HUES6 (cell line): ENCODE measurements at regions not wholly inside any gene's neighbourhood (a gene's known extent, or its start where the extent isn't known, plus 50 kb on each side); places are given as distances from the start of the nearest gene placed in this dataset.

Experiments
- H3K27ac ChIP-seq: 2 replicates; pipeline ENCODE4 v1.7.0; 2013; ENCODE audit warnings: low read depth, mild to moderate bottlenecking, low read length, inconsistent platforms
- H3K27me3 ChIP-seq: 2 replicates; pipeline ENCODE4 v1.6.1; 2013; ENCODE audit warnings: low read length; ENCODE audit not compliant: control insufficient read depth, insufficient read depth
- H3K36me3 ChIP-seq: 2 replicates; pipeline ENCODE4 v1.6.1; 2013; ENCODE audit warnings: low read length; ENCODE audit not compliant: control insufficient read depth, insufficient read depth
- H3K4me1 ChIP-seq: 2 replicates; pipeline ENCODE4 v1.6.1; 2013; ENCODE audit warnings: low read length; ENCODE audit not compliant: control insufficient read depth, insufficient read depth
- H3K4me3 ChIP-seq: 2 replicates; pipeline ENCODE4 v1.5.1; 2013; ENCODE audit warnings: low read depth, low read length
- H3K9ac ChIP-seq: one replicate; pipeline ENCODE4 v1.6.1; 2013; ENCODE audit warnings: mild to moderate bottlenecking, low read length
- H3K9me3 ChIP-seq: 2 replicates; pipeline ENCODE4 v1.6.1; 2013; ENCODE audit warnings: low read depth, low read length; ENCODE audit not compliant: control insufficient read depth, insufficient read depth

GRCh38 chr6:169378620-169379381, 125.2 kb upstream of the THBS2 start:
- Histone ChIP-seq H3K36me3 (no peaks in the 10 kb centered on the region), H3K9ac (no peak overlapping the region), H3K27ac (no peak overlapping the region), H3K27me3 (no peaks in the 10 kb centered on the region), H3K4me3 (no peak overlapping the region), H3K4me1 (no peaks in the 10 kb centered on the region), H3K9me3 (peaks cover 21% of the 10 kb centered on the region)

DNA sequence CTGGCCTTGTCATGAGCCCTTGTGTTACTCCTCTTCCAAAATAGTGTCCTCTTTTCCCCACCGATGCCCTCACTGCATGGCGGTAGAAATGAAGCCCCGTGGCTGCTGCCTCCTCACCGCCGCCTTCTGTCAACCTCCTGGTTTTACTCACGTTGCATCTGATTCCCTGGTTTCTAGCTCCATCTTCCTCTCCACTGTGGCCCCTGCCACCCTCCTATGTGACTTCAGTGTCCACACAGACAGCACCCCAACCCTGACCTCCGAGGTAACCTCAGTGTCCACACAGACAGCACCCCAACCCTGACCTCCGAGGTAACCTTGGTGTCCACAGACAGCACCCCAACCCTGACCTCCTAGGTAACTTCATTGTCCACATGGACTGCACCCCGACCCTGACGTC, 122.8 kb upstream of the THBS2 start:
- H3K4me3 ChIP-seq, result no peak overlapping the region
- no peaks in the 10 kb centered on the region for H3K36me3 ChIP-seq
- no peaks in the 10 kb centered on the region for H3K27me3 ChIP-seq
- peaks cover 13% of the 10 kb centered on the region for H3K9me3 ChIP-seq
- H3K4me1 ChIP-seq, result no peaks in the 10 kb centered on the region
- H3K27ac ChIP-seq, result no peak overlapping the region
- no peak overlapping the region for H3K9ac ChIP-seq

DNA sequence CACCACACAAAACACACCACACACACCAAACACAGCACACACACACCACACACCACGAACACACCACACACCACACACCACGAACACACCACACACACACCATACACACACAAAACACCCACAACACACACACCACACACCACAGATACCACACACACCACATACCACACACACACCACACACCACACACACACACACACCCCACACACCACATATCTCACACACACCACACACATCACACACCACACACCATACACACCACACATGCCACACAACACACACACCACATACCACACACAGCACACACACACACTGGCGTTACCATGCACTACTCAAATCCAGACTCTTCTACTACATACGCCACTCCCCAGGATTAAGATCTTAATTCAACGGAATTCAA, 118.9 kb upstream of the THBS2 start:
- H3K9ac ChIP-seq, result no peak overlapping the region
- H3K36me3 ChIP-seq, result no peaks in the 10 kb centered on the region
- H3K4me3 ChIP-seq, result no peak overlapping the region
- H3K4me1 ChIP-seq, result no peaks in the 10 kb centered on the region
- H3K27ac ChIP-seq, result no peak overlapping the region
- H3K9me3 ChIP-seq, result peaks cover 15% of the 10 kb centered on the region
- no peaks in the 10 kb centered on the region for H3K27me3 ChIP-seq

DNA sequence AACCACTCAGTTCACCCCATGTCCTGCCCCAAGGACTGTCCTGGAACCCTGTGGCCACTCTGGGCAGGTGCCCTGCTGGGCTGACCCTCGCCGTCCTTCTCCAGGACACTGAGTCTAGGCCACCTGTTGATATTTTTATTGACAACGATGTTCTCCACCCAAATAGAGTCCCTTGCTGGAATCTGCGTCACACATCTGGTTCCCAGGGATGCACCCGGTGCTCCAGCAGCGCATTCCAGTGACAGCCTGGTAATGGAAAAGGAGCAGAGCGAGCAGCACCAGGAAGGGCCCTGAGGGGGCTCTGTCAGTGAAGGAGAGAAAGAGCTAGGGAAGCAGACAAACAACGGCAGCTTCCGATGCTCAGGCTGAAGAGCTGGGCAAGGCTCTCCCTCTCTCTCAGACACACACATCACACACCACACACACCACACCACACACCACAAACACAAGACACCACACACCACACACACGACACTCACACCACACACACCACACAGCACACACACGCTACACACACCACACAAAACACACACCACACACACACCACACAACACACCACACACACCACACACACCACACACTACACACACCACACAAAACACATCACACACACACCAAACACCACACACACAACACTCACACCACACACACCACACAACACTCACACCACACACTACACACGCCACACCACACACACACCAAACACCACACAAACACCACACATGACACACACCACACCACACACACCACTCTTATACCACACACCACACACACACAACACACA, 117.9 kb upstream of the THBS2 start:
- Histone ChIP-seq H3K9me3 (peaks cover 20% of the 10 kb centered on the region), H3K4me1 (no peaks in the 10 kb centered on the region), H3K36me3 (no peaks in the 10 kb centered on the region), H3K9ac (no peak overlapping the region), H3K27ac (no peak overlapping the region), H3K4me3 (no peak overlapping the region), H3K27me3 (no peaks in the 10 kb centered on the region)

GRCh38 chr6:169370666-169371343, 117.2 kb upstream of the THBS2 start:
- Histone ChIP-seq H3K4me3 (no peak overlapping the region), H3K27me3 (no peaks in the 10 kb centered on the region), H3K4me1 (no peaks in the 10 kb centered on the region), H3K36me3 (no peaks in the 10 kb centered on the region), H3K9ac (no peak overlapping the region), H3K9me3 (peaks cover 21% of the 10 kb centered on the region; the same call in 1 of the 2 replicates), H3K27ac (no peak overlapping the region)

DNA sequence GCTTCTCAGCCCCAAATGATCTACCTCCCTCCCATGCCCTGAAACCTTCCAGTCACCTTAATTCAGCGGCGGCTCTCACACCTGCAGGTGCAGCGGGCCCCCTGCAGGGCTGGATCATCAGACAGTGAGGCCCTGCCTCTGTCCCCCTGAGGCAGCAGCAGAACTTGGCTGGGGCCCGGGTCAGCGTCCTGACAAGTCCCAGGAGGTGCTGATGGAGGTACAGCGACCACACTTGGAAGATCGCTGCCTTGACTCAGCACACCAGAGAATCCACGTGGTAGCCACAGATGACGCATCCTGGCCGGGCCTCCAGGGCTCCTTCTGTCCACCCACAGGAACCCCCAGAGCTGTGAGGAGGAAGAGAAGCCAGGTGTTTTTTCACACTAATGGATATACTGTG, 116.4 kb upstream of the THBS2 start:
- Histone ChIP-seq H3K9me3 (peaks cover 15% of the 10 kb centered on the region; the same call in 1 of the 2 replicates), H3K9ac (no peak overlapping the region), H3K36me3 (no peaks in the 10 kb centered on the region), H3K4me1 (no peaks in the 10 kb centered on the region), H3K27me3 (no peaks in the 10 kb centered on the region), H3K4me3 (no peak overlapping the region), H3K27ac (no peak overlapping the region)

DNA sequence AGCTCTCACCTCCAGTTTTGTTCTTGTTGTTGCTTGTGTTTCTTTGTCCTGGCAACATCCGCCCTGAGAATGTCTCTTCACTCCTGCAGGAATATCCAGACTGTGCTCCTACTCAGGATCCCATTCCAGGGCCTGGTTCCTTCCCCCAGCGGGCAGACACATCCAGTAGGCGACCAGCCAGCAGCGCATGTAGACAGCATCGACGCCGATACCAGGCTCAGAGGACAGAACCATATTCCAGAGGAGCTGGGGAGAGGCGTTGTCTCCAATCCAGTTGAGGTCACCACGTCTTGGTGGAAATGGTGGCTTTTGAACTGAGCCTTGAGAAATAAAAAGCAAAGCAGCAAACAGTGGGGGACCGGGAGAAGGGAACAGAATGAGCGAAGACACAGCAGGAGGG, 114.6 kb upstream of the THBS2 start:
- Histone ChIP-seq H3K4me3 (no peak overlapping the region), H3K36me3 (no peaks in the 10 kb centered on the region), H3K27me3 (no peaks in the 10 kb centered on the region), H3K9ac (no peak overlapping the region), H3K4me1 (no peaks in the 10 kb centered on the region), H3K9me3 (peaks cover 15% of the 10 kb centered on the region; the same call in 1 of the 2 replicates), H3K27ac (no peak overlapping the region)

DNA sequence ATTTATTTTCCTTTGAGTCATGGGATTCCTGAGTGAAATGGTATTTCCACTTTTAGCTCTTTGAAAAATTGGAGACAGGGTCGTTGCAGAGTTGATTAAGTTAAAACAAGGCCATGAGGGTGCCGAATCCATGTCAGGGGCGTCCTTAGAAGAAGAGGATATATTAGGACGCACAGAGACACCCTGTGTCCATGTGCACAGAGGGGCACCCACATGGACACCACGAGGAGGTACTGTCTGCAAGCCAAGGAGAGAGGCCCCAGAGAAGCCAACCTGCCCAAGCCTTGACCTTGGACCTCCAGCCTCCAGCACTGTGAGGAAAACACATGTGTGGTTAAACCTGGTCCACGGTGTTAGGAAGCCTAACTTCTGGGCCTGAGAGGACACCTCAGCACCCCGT, 113.9 kb upstream of the THBS2 start:
- Histone ChIP-seq H3K9ac (no peak overlapping the region), H3K27ac (no peak overlapping the region), H3K36me3 (no peaks in the 10 kb centered on the region), H3K4me1 (no peaks in the 10 kb centered on the region), H3K9me3 (peaks cover 15% of the 10 kb centered on the region; the same call in 1 of the 2 replicates), H3K27me3 (no peaks in the 10 kb centered on the region), H3K4me3 (no peak overlapping the region)

GRCh38 chr6:169366258-169366901, 112.7 kb upstream of the THBS2 start:
- Histone ChIP-seq H3K27me3 (no peaks in the 10 kb centered on the region), H3K27ac (no peak overlapping the region), H3K9me3 (peaks cover 15% of the 10 kb centered on the region; the same call in 1 of the 2 replicates), H3K36me3 (no peaks in the 10 kb centered on the region), H3K9ac (no peak overlapping the region), H3K4me3 (no peak overlapping the region), H3K4me1 (no peaks in the 10 kb centered on the region)

DNA sequence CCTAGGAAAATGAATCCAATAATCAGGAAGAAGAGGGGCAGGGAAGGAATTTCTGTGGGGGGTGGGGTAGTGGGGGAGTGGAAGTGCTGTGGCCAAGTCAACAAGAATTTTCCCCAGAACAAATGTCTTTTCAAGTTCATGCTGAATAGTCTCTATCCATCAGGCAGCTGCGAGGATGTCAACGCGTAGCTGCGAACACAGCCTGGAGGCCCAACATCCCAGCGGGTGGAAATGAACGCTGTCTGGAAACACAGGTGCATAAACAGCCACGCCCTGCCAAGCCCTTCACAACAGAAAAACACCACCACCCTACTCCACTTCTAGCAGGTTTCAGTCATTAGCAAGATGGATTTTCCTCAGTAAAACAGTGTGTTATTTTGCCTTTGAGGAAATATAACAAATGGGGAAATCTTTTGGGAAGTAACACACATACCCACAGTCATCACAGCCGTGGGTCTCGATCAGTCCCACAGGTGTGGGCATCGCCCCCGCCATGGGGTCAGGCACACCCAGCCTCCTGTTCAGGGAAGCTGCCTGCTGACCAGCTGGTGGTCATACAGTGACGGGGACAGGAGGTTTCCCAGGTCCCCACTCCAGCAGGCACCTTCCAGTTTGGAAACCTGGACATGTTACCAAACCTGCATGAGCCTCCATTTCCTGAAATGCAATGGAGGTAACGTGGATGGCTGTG, 112.1 kb upstream of the THBS2 start:
- Histone ChIP-seq H3K27ac (no peak overlapping the region), H3K4me3 (no peak overlapping the region), H3K9ac (no peak overlapping the region), H3K36me3 (no peaks in the 10 kb centered on the region), H3K4me1 (no peaks in the 10 kb centered on the region), H3K27me3 (no peaks in the 10 kb centered on the region), H3K9me3 (peaks cover 15% of the 10 kb centered on the region; the same call in 1 of the 2 replicates)
